Fibroblast of villous mesenchyme (primary cell): ENCODE measurements at regions not wholly inside any gene's neighbourhood (a gene's known extent, or its start where the extent isn't known, plus 50 kb on each side); places are given as distances from the start of the nearest gene placed in this dataset.

Experiments used
- DNase-seq: peaks from one replicate; pipeline ENCODE4 v3.0.0-alpha.2; 2010; ENCODE audit warnings: low read depth
- H3K4me3 ChIP-seq: 2 replicates; pipeline ENCODE4 v1.5.1; 2011; ENCODE audit warnings: low read depth, mild to moderate bottlenecking, low read length
- CTCF ChIP-seq: IDR thresholded peaks from 2 replicates; pipeline ENCODE4 v1.5.1; 2012; ENCODE audit warnings: low read depth, mild to moderate bottlenecking, low read length; ENCODE audit not compliant: insufficient read depth

DNA sequence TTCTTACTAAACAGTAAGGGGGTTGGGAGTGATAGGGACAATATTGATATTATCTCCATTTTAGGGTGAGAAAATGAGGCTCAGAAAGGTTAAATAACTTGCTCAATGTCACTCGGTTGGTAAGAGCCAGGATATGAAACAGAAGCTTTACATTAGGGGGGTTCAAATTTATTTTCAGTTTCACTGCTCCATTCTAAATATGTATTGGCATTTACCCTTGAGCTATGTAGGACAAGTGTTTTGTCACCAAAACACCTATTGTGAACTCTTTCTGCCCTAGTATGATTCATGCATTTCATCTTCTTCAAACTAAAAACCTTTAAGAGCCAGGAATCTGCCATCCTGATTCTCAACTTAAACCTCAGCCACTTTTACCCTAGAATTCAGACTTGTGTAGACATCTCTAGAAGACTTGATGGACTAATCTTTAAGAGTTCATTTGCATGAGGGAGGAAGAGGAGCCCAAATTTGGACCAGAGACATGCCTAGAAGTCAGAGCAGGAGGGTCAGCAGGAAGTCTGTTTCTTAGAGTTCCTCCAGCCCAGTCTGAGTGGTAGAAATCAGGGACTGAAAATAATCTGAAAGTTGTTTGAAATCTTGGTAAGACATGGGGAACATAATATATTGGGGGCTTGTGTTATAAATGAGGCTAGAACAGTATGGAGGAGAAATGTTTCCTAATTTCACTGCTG, 129.4 kb upstream of the ATP5MC3 start:
- no peak for TF ChIP-seq CTCF
- no peak for DNase-seq
- no peak overlapping the region for H3K4me3 ChIP-seq

GRCh38 chr2:175309799-175310198, 128.3 kb upstream of the ATP5MC3 start:
- DNase-seq, result peak; percentile 22
- no peak overlapping the region for H3K4me3 ChIP-seq
- peak; percentile 48 for TF ChIP-seq CTCF

- no peak for TF ChIP-seq CTCF
- H3K4me3 ChIP-seq, result no peak overlapping the region
- DNase-seq, result no peak
These were observed 126.5 kb upstream of the ATP5MC3 start for GRCh38 chr2:175308005-175308404.

- no peak for DNase-seq
- no peak for TF ChIP-seq CTCF
- no peak overlapping the region for H3K4me3 ChIP-seq
These were observed 123.0 kb upstream of the ATP5MC3 start for GRCh38 chr2:175304541-175304940.

DNA sequence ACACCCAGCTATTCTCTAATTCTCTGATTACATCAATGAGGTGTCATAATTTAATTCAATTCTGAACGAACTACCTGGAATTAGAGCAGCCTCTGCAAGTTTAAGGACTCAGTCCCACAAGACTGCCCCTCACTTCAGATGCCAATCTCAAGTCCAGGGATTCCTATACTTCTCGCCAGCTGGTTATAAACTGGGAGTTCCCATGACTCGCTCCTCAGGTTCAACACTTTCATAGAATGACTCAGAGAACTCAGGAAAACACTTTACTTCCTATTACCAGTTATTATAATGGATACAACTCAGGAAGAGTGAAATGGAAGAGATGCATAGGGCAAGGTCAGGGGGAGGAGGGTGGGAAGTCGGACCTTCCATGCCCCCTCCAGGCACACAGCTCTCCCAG, 112.3 kb upstream of the ATP5MC3 start:
- no peak for DNase-seq
- H3K4me3 ChIP-seq, result no peak overlapping the region
- no peak for TF ChIP-seq CTCF

- DNase-seq, result no peak
- no peak for TF ChIP-seq CTCF
- no peak overlapping the region for H3K4me3 ChIP-seq
These were observed 111.7 kb upstream of the ATP5MC3 start for GRCh38 chr2:175293195-175293594.

DNA sequence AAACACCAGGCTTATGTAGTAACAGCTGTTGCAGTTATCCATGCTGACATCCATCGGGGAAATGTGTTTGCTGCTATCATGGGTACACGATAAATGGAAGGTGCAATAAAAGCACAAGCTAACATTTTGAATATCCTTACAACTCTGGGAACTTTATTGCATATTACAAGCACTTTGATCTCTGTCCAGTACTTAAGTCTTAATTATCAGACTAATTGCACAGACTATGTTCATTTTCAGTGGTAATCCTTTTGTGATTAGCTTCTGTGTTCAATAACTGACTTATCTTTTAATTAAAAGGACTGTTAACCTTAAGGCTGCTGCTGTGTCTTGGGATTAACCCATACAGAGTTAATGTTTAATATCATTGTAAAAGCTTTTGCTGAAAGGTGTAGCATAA, 101.4 kb upstream of the ATP5MC3 start:
- no peak overlapping the region for H3K4me3 ChIP-seq
- no peak for DNase-seq
- no peak for TF ChIP-seq CTCF
